ENCODE measurements at regions not wholly inside any gene's neighbourhood (a gene's known extent, or its start where the extent isn't known, plus 50 kb on each side); places are given as distances from the start of the nearest gene placed in this dataset.

GRCh38 chr16:80263848-80264694 is 276.7 kb upstream of the DYNLRB2 start:
- no peak overlapping the region for H3K4me2 ChIP-seq (ENCODE audit: low read length, poor library complexity, severe bottlenecking)
- no peak overlapping the region for H3K14ac ChIP-seq (ENCODE audit: low read length in 2 of 2)
- no peak overlapping the region for H4K8ac ChIP-seq (ENCODE audit: low read length)
- H3K9me3 ChIP-seq (ENCODE audit: control insufficient read depth, low read length) = no peaks in the 10 kb centered on the region
- no peak overlapping the region for H3K4me3 ChIP-seq (ENCODE audit: insufficient read depth in 1 of 2, low read depth in 1 of 2, low read length in 2 of 2)
- no peak overlapping the region for H2BK12ac ChIP-seq (ENCODE audit: low read length in 2 of 2)
- H2BK5ac ChIP-seq (ENCODE audit: low read depth, low read length, poor library complexity, severe bottlenecking) = no peak overlapping the region
- peaks cover 7% of the 10 kb centered on the region for H3K4me1 ChIP-seq (ENCODE audit: control insufficient read depth, insufficient read depth, low read depth, low read length)
- no peak overlapping the region for H3K9ac ChIP-seq (ENCODE audit: low read length)
- WGBS = 93% methylated on average over 3 of the region's 6 CpGs
- no peaks in the 10 kb centered on the region for H3K79me1 ChIP-seq (replicated peaks; ENCODE audit: low read length, poor library complexity, severe bottlenecking)
- no peak overlapping the region for H3K27ac ChIP-seq (ENCODE audit: low read length, poor library complexity, severe bottlenecking)
- H2AFZ ChIP-seq (ENCODE audit: low read depth, low read length) = no peak overlapping the region
- H3K27me3 ChIP-seq (ENCODE audit: control insufficient read depth in 1 of 2, insufficient read depth in 1 of 2, low read length in 2 of 2) = no peaks in the 10 kb centered on the region
- H3K23ac ChIP-seq (ENCODE audit: low read length in 2 of 2) = no peak overlapping the region
- no peak for DNase-seq
- no peak overlapping the region for H2AK5ac ChIP-seq (ENCODE audit: low read length, severe bottlenecking)
- no peak overlapping the region for H4K91ac ChIP-seq (ENCODE audit: low read length)
- no peak overlapping the region for H3K4ac ChIP-seq (ENCODE audit: low read depth in 1 of 2, low read length in 2 of 2)
- H3K18ac ChIP-seq (ENCODE audit: low read depth in 1 of 2, low read length in 2 of 2) = no peak overlapping the region
- no peak overlapping the region for H2BK15ac ChIP-seq (ENCODE audit: low read depth, poor library complexity, severe bottlenecking)
- no peaks in the 10 kb centered on the region for H3K36me3 ChIP-seq (ENCODE audit: control insufficient read depth in 1 of 2, insufficient read depth in 2 of 2, low read depth in 1 of 2, low read length in 2 of 2)
- H2BK120ac ChIP-seq (ENCODE audit: low read depth, low read length) = no peak overlapping the region

GRCh38 chr16:80263181-80263823 is 277.5 kb upstream of the DYNLRB2 start:
- 100% methylated on average over 1 of the region's 4 CpGs for WGBS
- peaks cover 7% of the 10 kb centered on the region for H3K4me1 ChIP-seq (ENCODE audit: control insufficient read depth, insufficient read depth, low read depth, low read length)
- no peak overlapping the region for H3K14ac ChIP-seq (ENCODE audit: low read length in 2 of 2)
- H4K91ac ChIP-seq (ENCODE audit: low read length) = no peak overlapping the region
- H3K4me3 ChIP-seq (ENCODE audit: insufficient read depth in 1 of 2, low read depth in 1 of 2, low read length in 2 of 2) = no peak overlapping the region
- H4K8ac ChIP-seq (ENCODE audit: low read length) = no peak overlapping the region
- H2BK12ac ChIP-seq (ENCODE audit: low read length in 2 of 2) = no peak overlapping the region
- no peak overlapping the region for H2AFZ ChIP-seq (ENCODE audit: low read depth, low read length)
- H3K9ac ChIP-seq (ENCODE audit: low read length) = no peak overlapping the region
- no peak overlapping the region for H3K27ac ChIP-seq (ENCODE audit: low read length, poor library complexity, severe bottlenecking)
- H3K9me3 ChIP-seq (ENCODE audit: control insufficient read depth, low read length) = no peaks in the 10 kb centered on the region
- H3K18ac ChIP-seq (ENCODE audit: low read depth in 1 of 2, low read length in 2 of 2) = no peak overlapping the region
- H3K4ac ChIP-seq (ENCODE audit: low read depth in 1 of 2, low read length in 2 of 2) = no peak overlapping the region
- no peak for DNase-seq
- H2AK5ac ChIP-seq (ENCODE audit: low read length, severe bottlenecking) = no peak overlapping the region
- H2BK120ac ChIP-seq (ENCODE audit: low read depth, low read length) = no peak overlapping the region
- H2BK15ac ChIP-seq (ENCODE audit: low read depth, poor library complexity, severe bottlenecking) = no peak overlapping the region
- H3K23ac ChIP-seq (ENCODE audit: low read length in 2 of 2) = no peak overlapping the region
- H3K27me3 ChIP-seq (ENCODE audit: control insufficient read depth in 1 of 2, insufficient read depth in 1 of 2, low read length in 2 of 2) = no peaks in the 10 kb centered on the region
- H3K4me2 ChIP-seq (ENCODE audit: low read length, poor library complexity, severe bottlenecking) = no peak overlapping the region
- no peaks in the 10 kb centered on the region for H3K36me3 ChIP-seq (ENCODE audit: control insufficient read depth in 1 of 2, insufficient read depth in 2 of 2, low read depth in 1 of 2, low read length in 2 of 2)
- H3K79me1 ChIP-seq (replicated peaks; ENCODE audit: low read length, poor library complexity, severe bottlenecking) = no peaks in the 10 kb centered on the region
- no peak overlapping the region for H2BK5ac ChIP-seq (ENCODE audit: low read depth, low read length, poor library complexity, severe bottlenecking)

GRCh38 chr16:80260906-80261311 is 279.9 kb upstream of the DYNLRB2 start:
- Histone ChIP-seq H3K4ac (ENCODE audit: low read depth in 1 of 2, low read length in 2 of 2) (no peak overlapping the region), H3K23ac (ENCODE audit: low read length in 2 of 2) (no peak overlapping the region), H2BK12ac (ENCODE audit: low read length in 2 of 2) (no peak overlapping the region), H3K14ac (ENCODE audit: low read length in 2 of 2) (no peak overlapping the region), H2BK15ac (ENCODE audit: low read depth, poor library complexity, severe bottlenecking) (no peak overlapping the region), H3K27ac (ENCODE audit: low read length, poor library complexity, severe bottlenecking) (no peak overlapping the region), H3K79me1 (replicated peaks; ENCODE audit: low read length, poor library complexity, severe bottlenecking) (no peaks in the 10 kb centered on the region), H3K4me1 (ENCODE audit: control insufficient read depth, insufficient read depth, low read depth, low read length) (peaks cover 7% of the 10 kb centered on the region), H4K91ac (ENCODE audit: low read length) (no peak overlapping the region), H3K18ac (ENCODE audit: low read depth in 1 of 2, low read length in 2 of 2) (no peak overlapping the region), H2BK120ac (ENCODE audit: low read depth, low read length) (no peak overlapping the region), H2AFZ (ENCODE audit: low read depth, low read length) (no peak overlapping the region), H3K9me3 (ENCODE audit: control insufficient read depth, low read length) (no peaks in the 10 kb centered on the region), H3K9ac (ENCODE audit: low read length) (no peak overlapping the region), H3K27me3 (ENCODE audit: control insufficient read depth in 1 of 2, insufficient read depth in 1 of 2, low read length in 2 of 2) (no peaks in the 10 kb centered on the region), H3K4me2 (ENCODE audit: low read length, poor library complexity, severe bottlenecking) (no peak overlapping the region), H2BK5ac (ENCODE audit: low read depth, low read length, poor library complexity, severe bottlenecking) (no peak overlapping the region), H4K8ac (ENCODE audit: low read length) (no peak overlapping the region), H3K36me3 (ENCODE audit: control insufficient read depth in 1 of 2, insufficient read depth in 2 of 2, low read depth in 1 of 2, low read length in 2 of 2) (no peaks in the 10 kb centered on the region), H2AK5ac (ENCODE audit: low read length, severe bottlenecking) (no peak overlapping the region), H3K4me3 (ENCODE audit: insufficient read depth in 1 of 2, low read depth in 1 of 2, low read length in 2 of 2) (no peak overlapping the region)
- no peak for DNase-seq
- 87% methylated on average over 4 of the region's 4 CpGs for WGBS

GRCh38 chr16:80259290-80259805 is 281.4 kb upstream of the DYNLRB2 start:
- Histone ChIP-seq H4K8ac (ENCODE audit: low read length) (no peak overlapping the region), H2BK15ac (ENCODE audit: low read depth, poor library complexity, severe bottlenecking) (no peak overlapping the region), H4K91ac (ENCODE audit: low read length) (no peak overlapping the region), H3K9ac (ENCODE audit: low read length) (no peak overlapping the region), H2BK12ac (ENCODE audit: low read length in 2 of 2) (no peak overlapping the region), H2AFZ (ENCODE audit: low read depth, low read length) (no peak overlapping the region), H3K23ac (ENCODE audit: low read length in 2 of 2) (no peak overlapping the region), H2AK5ac (ENCODE audit: low read length, severe bottlenecking) (no peak overlapping the region), H3K4me3 (ENCODE audit: insufficient read depth in 1 of 2, low read depth in 1 of 2, low read length in 2 of 2) (no peak overlapping the region), H2BK120ac (ENCODE audit: low read depth, low read length) (no peak overlapping the region), H3K18ac (ENCODE audit: low read depth in 1 of 2, low read length in 2 of 2) (no peak overlapping the region), H3K4ac (ENCODE audit: low read depth in 1 of 2, low read length in 2 of 2) (no peak overlapping the region), H3K36me3 (ENCODE audit: control insufficient read depth in 1 of 2, insufficient read depth in 2 of 2, low read depth in 1 of 2, low read length in 2 of 2) (no peaks in the 10 kb centered on the region), H3K79me1 (replicated peaks; ENCODE audit: low read length, poor library complexity, severe bottlenecking) (no peaks in the 10 kb centered on the region), H3K9me3 (ENCODE audit: control insufficient read depth, low read length) (no peaks in the 10 kb centered on the region), H2BK5ac (ENCODE audit: low read depth, low read length, poor library complexity, severe bottlenecking) (no peak overlapping the region), H3K14ac (ENCODE audit: low read length in 2 of 2) (no peak overlapping the region), H3K4me2 (ENCODE audit: low read length, poor library complexity, severe bottlenecking) (no peak overlapping the region), H3K27ac (ENCODE audit: low read length, poor library complexity, severe bottlenecking) (no peak overlapping the region), H3K27me3 (ENCODE audit: control insufficient read depth in 1 of 2, insufficient read depth in 1 of 2, low read length in 2 of 2) (no peaks in the 10 kb centered on the region), H3K4me1 (ENCODE audit: control insufficient read depth, insufficient read depth, low read depth, low read length) (peaks cover 7% of the 10 kb centered on the region)
- 60% methylated on average over 6 of the region's 6 CpGs for WGBS
- no peak for DNase-seq
